ENCODE measurements at regions not wholly inside any gene's neighbourhood (a gene's known extent, or its start where the extent isn't known, plus 50 kb on each side); places are given as distances from the start of the nearest gene placed in this dataset.

- DNase-seq (ENCODE audit: low read depth, low spot score): no peak
- in situ Hi-C loops (cut with HindIII; ENCODE audit: low sequenced_read_pairs): no loop called here
- TF ChIP-seq CTCF (IDR thresholded peaks at IDR 0.05; ENCODE audit: low read depth, low read length): no peak
- no peak overlapping the region for H3K4me3 ChIP-seq (ENCODE audit: low read depth, low read length)
Measured at GRCh38 chr10:118213436-118213835, 128.7 kb downstream of the FAM204A start.

GRCh38 chr10:118210276-118210675 is 131.8 kb downstream of the FAM204A start:
- no peak overlapping the region for H3K4me3 ChIP-seq (ENCODE audit: low read depth, low read length)
- DNase-seq (ENCODE audit: low read depth, low spot score): no peak
- no peak for TF ChIP-seq CTCF (IDR thresholded peaks at IDR 0.05; ENCODE audit: low read depth, low read length)
- in situ Hi-C loops (cut with HindIII; ENCODE audit: low sequenced_read_pairs): no loop called here

- DNase-seq (ENCODE audit: low read depth, low spot score): no peak
- in situ Hi-C loops (cut with HindIII; ENCODE audit: low sequenced_read_pairs): no loop called here
- no peak for TF ChIP-seq CTCF (IDR thresholded peaks at IDR 0.05; ENCODE audit: low read depth, low read length)
- no peak overlapping the region for H3K4me3 ChIP-seq (ENCODE audit: low read depth, low read length)
Measured at GRCh38 chr10:118209215-118209614, 132.9 kb downstream of the FAM204A start.

- no peak for TF ChIP-seq CTCF (IDR thresholded peaks at IDR 0.05; ENCODE audit: low read depth, low read length)
- in situ Hi-C loops (cut with HindIII; ENCODE audit: low sequenced_read_pairs): no loop called here
- DNase-seq (ENCODE audit: low read depth, low spot score): no peak
- no peak overlapping the region for H3K4me3 ChIP-seq (ENCODE audit: low read depth, low read length)
Measured at GRCh38 chr10:118207470-118208007, 134.6 kb downstream of the FAM204A start.

- H3K4me3 ChIP-seq (ENCODE audit: low read depth, low read length): no peak overlapping the region
- DNase-seq (ENCODE audit: low read depth, low spot score): no peak
- in situ Hi-C loops (cut with HindIII; ENCODE audit: low sequenced_read_pairs): no loop called here
- TF ChIP-seq CTCF (IDR thresholded peaks at IDR 0.05; ENCODE audit: low read depth, low read length): no peak
Measured at GRCh38 chr10:118204292-118204943, 137.7 kb downstream of the FAM204A start.

GRCh38 chr10:118203461-118203860 is 138.7 kb downstream of the FAM204A start:
- in situ Hi-C loops (cut with HindIII; ENCODE audit: low sequenced_read_pairs): no loop called here
- DNase-seq (ENCODE audit: low read depth, low spot score): no peak
- no peak overlapping the region for H3K4me3 ChIP-seq (ENCODE audit: low read depth, low read length)
- no peak for TF ChIP-seq CTCF (IDR thresholded peaks at IDR 0.05; ENCODE audit: low read depth, low read length)
